ENCODE measurements at regions not wholly inside any gene's neighbourhood (a gene's known extent, or its start where the extent isn't known, plus 50 kb on each side); places are given as distances from the start of the nearest gene placed in this dataset.

GRCh38 chr9:23172206-23172605 is 653.8 kb downstream of the ELAVL2 start:
- TF ChIP-seq CTCF (IDR thresholded peaks at IDR 0.05; ENCODE audit: low read depth, low read length, poor library complexity, severe bottlenecking) (no peak), EZH2phosphoT487 (IDR thresholded peaks at IDR 0.05; ENCODE audit: borderline replicate concordance, low read length) (no peak)

All from DOHH2 (cell line).